NCI-H1436 (cell line): ENCODE measurements at regions not wholly inside any gene's neighbourhood (a gene's known extent, or its start where the extent isn't known, plus 50 kb on each side); places are given as distances from the start of the nearest gene placed in this dataset.
"Not testable (repeated sequence)": the region's sequence is repeated elsewhere in the genome, so short reads cannot be mapped to it uniquely, and the experiment has no call there.

ENCODE experiments used
- DNase-seq: peaks from one replicate; lab custom pipeline; 2025; lab: John Stamatoyannopoulos, UW

DNA sequence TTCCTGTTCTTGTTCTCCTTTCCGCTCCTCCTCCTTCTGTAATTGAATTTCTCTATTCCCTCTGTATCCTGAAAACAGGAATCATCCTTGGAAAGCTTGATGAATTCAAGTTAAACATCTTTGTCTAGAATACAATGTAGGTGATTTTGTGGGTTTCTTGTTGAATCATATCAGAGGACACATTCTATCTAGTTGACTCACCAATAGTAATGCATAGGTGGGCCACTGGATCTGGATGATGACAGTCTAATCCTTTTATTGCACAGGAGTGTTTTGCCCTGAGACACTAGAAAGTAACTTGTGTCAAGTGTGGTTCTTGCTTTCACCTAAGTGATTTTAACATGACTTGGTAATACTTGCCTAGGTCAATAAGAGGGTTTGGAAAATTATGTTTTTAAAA, 164.3 kb downstream of the RFPL4B start:
- DNase-seq = no peak

DNA sequence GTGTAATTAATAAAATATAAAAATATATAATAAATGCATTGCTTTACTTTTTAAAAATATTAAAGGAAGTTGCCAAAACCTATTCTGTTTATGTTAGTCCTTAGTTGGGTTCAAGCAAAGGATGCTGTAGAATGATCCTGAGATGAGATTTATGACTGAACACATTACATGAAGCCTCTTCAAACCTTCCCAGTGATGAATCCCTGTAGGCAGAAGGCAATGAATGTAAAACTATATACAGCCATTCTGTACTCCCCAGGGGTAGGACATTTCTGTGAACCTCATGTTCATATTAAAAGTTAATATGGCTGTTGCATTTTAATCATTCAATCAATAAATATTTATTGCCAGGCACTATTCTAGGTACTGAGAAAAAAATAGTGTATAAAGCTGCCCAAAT, 166.0 kb downstream of the RFPL4B start:
- no peak for DNase-seq

DNA sequence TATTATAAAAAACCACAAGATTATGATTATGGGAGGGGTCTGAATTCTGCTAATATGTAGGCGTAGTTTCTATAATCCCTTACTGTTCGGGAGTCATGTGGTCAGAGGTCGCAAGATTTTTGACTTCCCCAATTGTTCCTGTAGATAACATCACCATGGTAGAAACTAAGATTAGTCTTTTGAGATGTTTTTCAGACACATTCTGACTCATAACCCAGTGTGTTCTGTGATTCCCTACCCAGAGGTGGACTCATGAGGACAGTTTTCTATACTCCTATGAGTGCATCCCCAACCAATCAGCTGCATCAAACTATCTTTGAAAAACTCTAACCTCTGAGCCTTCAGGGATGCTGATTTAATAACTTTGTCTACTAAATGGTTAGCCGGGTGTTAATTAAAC, 175.5 kb downstream of the RFPL4B start:
- no peak for DNase-seq

DNA sequence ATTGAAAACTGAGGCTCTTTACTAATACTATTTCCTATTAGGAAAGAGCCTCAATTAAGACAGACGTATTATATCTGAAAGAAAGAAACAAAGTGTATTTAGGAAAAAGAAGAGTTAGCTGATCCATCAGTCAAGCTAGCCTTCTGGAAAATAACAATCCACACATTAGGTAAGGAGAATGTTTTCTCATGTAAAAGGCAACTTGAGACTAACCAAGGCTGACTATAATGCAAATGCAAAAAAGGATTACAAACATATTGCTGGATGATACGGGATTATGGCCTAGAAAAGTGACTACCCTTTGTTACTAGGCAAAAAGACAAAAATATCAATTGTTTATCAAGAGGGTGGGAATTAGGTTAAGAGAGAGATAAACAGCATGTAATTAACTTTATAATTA, 176.9 kb downstream of the RFPL4B start:
- DNase-seq = no peak

DNA sequence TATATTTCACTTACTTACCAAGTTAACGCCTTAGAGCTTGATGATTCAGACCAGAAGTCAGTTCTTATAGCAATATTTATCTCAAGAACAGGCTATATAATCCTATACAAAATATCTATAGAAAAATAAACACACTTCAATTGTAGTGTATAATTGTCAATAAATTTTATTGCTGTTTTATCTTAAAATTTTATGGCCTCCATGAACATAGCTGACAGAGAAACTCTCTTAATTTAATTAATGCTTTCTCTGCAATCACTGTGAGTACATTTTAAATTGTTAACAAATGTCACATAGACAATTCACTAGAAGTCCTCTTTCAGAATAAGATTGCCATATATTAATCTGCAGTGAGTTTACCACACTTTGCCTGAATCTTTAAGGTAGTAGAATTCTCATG, 178.6 kb downstream of the RFPL4B start:
- no peak for DNase-seq

DNA sequence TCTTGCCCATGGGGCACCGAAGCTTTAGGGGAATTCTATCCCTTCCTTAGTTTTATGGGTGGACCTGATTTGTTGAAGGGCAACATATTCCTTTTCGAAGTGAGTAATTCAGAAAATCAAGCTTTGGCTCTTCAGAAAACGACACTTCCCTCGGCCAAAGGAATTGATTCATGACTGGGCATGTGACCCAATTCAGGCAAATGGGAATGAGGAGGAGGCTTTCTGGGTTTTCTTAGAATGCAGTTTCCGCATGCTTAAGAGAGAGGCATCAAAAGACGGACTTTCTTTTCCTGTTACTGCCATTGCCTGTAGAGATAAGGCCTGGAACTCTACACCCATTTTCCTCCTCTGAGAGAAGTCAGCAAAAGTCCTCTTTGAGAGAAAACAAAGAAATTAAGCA, 179.5 kb downstream of the RFPL4B start:
- no peak for DNase-seq

DNA sequence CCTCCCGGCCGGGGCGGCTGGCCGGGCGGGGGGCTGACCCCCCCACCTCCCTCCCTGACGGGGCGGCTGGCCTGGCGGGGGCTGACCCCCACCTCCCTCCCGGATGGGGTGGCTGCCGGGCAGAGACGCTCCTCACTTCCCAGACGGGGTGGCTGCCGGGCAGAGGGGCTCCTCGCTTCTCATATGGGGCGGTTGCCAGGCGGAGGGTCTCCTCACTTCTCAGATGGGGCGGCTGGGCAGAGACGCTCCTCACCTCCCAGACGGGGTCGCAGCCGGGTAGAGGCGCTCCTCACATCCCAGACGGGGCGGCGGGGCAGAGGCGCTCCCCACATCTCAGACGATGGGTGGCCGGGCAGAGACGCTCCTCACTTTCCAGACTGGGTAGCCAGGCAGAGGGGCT, 181.2 kb downstream of the RFPL4B start:
- DNase-seq = not testable (repeated sequence)

DNA sequence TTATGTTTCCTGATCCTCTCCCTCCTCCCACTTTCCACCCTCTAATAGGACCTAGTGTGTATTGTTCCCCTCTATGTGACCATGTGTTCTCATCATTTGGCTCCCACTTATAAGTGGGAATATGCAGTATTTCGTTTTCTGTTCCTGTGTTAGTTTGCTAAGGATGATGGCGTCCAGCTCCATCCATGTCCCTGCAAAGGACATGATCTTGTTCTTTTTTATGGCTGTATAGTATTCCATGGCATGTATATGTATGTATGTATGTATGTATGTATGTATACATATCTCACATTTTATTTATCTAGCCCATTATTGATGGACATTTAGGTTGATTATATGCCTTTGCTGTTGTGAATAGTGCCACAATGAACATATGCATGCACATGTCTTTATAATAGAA, 188.7 kb downstream of the RFPL4B start:
- DNase-seq = no peak

DNA sequence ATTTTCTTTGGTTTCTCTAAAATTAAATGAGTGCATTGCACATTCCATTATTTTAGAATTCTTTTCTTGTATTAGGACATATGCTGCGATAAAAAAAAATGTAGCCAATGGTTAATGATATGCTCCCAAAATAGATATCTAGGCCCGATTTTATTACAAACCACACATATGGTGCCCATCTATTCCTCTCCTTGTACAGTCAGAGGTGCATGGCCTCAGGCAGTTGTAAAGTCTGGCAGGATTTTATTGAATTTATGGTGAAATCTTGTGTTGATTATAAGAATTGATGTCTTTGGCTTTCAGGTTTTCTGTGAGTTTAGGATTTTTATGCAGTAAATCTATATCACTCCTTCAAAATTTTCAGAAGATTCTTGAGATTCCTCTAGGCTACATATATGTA, 192.2 kb downstream of the RFPL4B start:
- no peak for DNase-seq

DNA sequence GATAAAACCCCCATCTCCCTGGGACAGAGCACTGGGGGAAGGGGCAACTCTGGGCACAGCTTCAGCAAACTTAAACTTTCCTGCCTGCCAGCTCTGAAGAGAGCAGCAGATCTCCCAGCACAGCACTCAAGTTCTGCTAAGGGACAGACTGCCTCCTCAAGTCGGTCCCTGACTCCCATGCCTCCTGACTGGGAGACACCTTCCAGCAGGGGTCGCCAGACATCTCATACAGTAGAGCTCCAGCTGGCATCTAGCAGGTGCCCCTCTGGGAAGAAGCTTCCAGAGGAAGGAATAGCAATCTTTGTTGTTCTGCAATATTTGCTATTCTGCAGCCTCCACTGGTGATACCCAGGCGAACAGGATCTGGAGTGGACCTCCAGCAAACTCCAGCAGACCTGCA, 194.7 kb downstream of the RFPL4B start:
- DNase-seq = not testable (repeated sequence)

DNA sequence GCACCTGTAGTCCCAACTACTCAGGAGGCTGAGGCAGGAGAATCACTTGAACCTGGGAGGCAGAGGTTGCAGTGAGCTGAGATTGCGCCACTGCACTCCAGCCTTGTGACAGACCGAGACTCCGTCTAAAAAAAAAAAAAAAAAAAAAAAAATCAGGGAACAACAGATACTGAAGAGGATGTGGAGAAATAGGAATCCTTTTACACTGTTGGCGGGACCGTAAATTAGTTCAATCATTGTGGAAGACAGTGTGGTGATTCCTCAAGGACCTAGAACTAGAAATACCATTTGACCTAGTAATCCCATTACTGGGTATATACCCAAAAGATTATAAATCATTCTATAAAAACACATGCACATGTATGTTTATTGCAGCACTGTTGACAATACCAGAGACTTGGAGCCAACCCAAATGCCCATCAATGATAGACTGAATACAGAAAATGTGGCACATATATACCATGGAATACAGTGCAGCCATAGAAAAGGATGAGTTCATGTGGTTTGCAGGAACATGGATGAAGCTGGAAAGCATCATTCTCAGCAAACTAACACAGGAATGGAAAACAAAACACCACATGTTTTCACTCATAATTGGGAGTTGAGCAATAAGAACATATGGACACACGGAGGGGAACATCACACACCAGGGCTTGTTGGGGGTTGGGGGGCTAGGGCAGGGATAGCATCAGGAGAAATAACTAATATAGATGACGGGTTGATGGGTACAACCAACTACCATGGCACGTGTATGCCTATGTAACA, 200.4 kb downstream of the RFPL4B start:
- DNase-seq = not testable (repeated sequence)

DNA sequence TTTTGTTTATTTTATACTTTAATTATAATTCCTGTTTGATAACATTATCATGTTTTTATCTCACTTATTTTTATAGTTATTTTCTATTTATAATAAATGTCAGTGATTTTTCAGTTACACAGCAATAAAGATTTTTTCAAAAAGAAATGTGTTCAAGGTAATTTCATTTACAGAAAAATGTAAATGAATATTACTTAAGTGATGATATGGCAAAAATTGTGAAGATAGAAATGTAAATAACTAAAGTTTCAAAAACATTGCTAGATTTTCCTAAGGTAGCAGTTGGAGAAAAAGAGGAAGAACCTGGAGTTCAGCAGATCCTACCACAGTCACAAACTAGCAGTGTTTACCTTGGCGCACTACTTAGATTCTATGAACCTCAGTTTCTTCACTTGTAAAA, 202.6 kb downstream of the RFPL4B start:
- DNase-seq = no peak

DNA sequence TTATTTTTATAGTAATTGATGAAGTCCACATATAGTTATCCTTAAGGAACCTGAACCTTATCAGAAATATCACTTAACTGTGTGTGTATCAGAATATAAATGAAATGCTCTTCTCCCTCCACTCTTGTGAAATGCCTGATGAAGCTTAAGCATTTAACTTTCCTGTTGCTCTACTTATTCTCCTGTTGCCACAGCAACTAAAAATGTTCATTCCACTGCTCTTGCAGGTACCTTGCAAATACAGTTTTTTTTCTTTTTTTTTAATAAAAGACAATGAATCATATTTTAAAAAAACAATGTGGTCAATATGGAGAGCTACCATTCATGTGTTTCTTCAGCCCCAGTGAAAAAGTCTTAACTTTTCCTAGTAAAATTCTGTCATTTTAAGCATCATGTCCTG, 210.3 kb downstream of the RFPL4B start:
- no peak for DNase-seq

DNA sequence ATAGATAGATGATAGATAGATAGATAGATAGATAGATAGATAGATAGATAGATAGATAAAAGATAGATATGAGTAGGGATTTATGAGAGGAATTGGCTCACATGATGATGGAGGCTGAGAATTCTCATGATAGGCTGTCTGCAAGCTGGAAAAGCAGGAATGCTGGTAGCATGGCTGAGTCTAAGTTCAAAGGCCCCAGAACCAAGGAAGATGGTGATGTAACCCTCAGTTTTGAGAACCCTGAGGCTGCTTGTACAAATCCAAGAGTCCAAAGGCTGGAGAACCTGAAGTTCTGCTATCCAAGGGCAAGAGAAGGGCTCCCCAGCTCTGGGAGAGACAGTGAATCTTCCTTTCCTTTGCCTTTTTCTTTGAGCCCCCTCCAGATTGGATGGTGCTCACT, 210.8 kb downstream of the RFPL4B start:
- no peak for DNase-seq

DNA sequence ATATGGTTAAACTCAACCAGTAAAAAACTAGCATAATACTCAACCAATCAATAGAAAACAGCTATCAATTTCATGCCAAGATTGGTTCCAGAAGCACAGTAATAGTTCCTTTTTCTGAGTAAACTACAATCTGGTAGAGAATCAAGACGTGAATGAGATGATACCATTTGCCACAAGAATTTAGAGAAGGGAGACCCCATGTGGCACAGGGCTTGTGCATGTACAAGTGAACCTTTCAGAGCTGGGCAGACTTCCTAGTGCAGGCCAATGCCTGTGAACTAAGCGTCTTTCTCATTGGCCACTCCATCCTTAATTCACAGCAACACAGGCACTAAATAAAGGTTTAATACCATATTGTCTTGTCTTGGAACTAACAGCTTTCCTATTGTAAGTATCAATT, 213.5 kb downstream of the RFPL4B start:
- DNase-seq = no peak

DNA sequence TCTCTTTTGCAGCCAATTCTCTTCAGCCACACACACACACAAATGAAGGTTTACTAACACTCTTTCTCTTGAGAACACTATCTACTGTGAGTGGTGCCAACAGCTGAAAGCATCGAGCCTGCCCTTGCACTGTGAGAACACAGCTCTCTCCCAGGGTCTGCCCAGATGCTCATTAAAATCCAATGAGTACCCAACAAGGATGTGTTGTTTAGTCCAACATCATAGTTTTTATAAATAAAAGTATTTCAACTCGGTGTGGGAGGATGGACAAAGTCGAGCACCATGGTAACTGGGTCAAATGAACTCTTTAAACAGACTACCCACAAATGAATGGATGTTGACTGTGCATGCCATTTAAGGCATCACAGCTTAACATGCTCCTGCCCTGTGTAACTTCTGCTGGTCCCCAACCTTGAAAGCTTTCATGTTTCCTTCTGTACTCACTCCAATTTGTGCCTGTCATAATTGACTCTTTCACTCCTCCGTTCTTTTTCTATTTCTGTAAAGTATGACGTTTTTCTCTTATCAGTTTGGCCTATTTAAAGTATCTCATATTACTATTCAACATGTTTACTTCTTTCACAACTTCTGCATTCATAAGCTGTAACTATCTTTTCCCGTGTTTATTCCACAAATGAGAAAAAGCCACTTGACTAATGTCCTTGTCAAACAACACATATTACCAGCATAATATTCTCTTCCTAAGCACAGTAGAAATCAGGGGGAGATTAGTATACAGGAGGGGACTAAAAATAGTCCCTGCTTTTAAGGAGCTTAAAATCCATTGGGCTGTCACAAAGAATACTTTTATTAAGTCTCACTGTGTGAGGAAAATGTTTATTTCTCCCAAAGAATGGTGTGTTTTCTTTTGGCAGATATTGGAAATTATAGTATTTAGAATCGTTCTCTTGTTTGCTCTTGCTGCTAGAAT, 215.4 kb downstream of the RFPL4B start:
- DNase-seq = no peak

DNA sequence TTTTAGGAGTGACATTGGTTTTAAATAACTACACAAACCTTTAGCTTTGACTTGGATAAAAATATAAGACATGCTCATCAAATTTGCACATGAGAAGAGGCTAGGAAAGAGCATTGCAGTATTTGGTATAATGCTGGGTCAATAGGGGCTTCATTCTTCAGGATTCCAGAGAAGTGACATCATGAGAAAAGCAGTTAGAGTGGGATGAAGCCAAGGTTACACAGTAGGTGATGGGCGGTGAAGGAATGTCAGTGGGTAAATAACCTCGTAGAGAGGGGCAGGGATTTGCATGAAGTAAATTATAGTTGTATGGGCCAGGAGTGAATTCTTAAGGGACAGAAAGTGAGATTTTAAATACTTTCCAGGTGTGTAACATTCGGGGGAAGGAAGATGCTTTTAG, 216.2 kb downstream of the RFPL4B start:
- no peak for DNase-seq

DNA sequence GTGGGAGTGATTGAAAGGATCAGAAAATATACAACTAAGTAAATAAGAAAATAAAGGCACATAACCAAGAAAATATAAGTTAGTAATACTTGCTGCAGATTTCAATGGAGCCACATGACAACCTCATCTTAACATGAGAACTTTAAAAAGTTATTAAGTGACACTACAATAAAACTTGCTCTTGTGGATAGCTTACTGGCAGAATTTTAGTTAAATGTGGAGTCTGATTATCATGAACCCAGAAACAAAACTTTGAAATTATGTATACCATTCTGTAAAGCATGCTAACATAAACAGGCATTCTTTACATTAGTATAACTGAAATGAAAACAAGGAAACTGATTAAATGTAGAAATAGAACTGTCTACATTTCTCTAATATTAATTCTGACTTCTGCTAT, 220.9 kb downstream of the RFPL4B start:
- no peak for DNase-seq

DNA sequence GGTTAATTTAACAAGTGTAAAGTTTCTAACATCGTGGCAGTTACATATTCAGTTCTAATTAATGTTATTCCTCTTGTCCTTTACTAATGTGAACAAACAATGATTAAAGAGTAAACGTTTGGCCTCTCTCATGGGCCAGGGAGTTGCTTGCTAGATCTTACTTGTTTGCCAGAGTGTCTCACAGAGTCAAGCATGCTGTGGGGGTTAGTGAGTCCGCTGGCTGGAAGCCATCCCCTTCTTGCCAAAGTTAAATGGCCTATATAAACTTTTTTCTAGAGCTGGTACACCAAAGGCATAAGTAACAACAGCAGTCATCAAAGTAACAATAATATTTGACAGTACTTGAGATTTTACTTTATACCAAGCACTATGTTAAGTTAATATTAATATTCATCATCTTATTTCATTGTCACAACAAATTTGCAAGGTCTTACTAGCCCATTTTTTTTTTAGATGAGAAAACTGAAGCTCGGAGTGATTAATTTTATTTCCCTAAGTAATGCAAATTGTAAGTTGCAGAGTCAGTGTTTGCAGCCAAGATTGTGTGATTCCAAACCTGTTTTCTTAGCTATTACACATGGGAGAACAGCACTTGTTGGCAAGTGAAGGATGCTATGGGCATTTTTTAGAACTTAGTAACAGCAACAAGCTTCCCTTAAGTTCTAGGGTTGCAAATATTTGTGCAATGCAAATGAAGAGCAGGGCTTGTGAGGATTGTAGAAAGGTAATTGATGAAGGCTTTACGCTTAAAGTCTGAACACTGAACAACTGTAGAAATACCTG, 224.5 kb downstream of the RFPL4B start:
- DNase-seq = no peak

DNA sequence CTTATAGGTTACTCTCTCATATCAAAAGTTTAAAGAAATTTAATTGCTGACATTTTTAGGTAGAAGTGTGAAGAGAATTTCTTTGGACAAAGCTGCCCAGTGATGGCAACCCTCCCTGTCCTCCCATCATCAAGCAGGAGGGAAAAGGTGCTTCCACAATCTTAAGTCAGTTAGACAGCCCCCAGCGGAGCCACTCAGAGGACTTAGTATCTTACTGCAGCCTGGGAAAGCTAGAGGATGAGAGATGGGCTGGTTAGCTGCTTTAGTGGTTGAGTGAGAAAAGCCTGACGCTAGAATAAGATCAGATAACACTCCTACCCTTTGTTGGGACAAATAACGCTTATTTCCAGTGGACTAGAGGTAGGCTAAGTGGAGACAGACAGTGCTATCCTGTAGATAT, 227.1 kb downstream of the RFPL4B start:
- DNase-seq = no peak

DNA sequence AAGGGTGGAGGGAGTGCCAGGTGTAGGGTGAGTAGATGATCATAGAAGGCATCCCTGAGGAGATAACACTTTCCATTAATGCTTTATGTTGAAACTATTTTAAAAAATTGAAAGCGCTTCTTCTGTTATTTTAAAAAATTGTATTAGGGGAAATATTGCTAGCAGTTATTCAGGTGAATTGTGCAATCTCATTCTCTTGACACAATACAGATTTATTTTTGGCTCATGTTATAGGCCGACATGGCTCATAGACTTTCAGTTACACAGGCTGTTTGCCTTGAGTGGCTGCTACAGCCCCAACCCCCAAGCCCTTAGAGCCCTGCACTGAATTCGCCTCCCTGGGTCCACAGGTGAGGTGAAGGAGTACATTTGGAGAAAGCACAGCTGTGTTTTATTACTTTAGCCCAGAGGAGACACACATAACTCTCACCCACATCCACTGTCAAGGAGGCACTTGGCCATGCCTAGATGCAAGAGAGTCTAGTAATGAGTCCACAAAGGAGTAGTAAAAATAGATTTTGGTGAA, 228.2 kb downstream of the RFPL4B start:
- no peak for DNase-seq

DNA sequence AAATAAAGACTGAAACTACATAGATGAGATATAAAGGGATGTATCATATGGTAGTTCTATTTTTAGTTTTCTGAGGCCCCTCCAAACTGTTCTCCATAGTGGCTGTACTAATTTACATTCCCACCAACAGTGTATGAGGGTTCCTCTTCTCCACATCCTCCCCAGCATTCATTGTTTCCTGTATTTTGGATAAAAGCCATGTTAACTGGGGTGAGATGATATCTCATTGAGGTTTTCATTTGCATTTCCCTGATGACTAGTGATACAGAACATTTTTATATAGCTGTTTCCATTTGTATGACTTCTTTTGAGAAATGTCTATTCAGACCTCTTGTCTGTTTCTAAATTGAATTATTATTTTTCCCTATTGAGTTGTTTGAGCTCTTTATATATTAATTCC, 229.3 kb downstream of the RFPL4B start:
- DNase-seq = no peak
